Neural cell (in vitro differentiated cells): ENCODE measurements at regions not wholly inside any gene's neighbourhood (a gene's known extent, or its start where the extent isn't known, plus 50 kb on each side); places are given as distances from the start of the nearest gene placed in this dataset.

ENCODE experiments used
- H2AFZ ChIP-seq: fragments of 200-600, 300-800 bp; sonication (generic), shearing (Covaris generic); 2 replicates; pipeline ENCODE4 v1.6.0; 2014; ENCODE audit warnings: low read depth, mild to moderate bottlenecking, antibody characterized with exemption, low read length, moderate library complexity
- H3F3A ChIP-seq: fragments of 200-600 bp; shearing (Covaris generic); 2 replicates; pipeline ENCODE4 v1.6.1; 2016; ENCODE audit warnings: mild to moderate bottlenecking, moderate library complexity, mixed read lengths, antibody characterized with exemption, low read length; ENCODE audit not compliant: insufficient read depth, poor library complexity, severe bottlenecking
- H3K27ac ChIP-seq: fragments of 200-600, 300-800 bp; sonication (generic), shearing (Covaris generic); 2 replicates; pipeline ENCODE4 v1.5.1; 2014; ENCODE audit warnings: mild to moderate bottlenecking, low read length, moderate library complexity
- H3K27me3 ChIP-seq: fragments of 300-800, 200-600 bp; sonication (generic), shearing (Covaris generic); 2 replicates; pipeline ENCODE4 v1.6.0; 2014; ENCODE audit warnings: mild to moderate bottlenecking, low read depth, low read length, moderate library complexity; ENCODE audit not compliant: insufficient read depth
- H3K36me3 ChIP-seq: fragments of 300-800, 200-600 bp; sonication (generic), shearing (Covaris generic); 2 replicates; pipeline ENCODE4 v1.5.1; 2014; ENCODE audit warnings: mild to moderate bottlenecking, antibody characterized with exemption, low read length, moderate library complexity; ENCODE audit not compliant: insufficient read depth
- H3K4me2 ChIP-seq: fragments of 300-800, 200-600 bp; sonication (generic), shearing (Covaris generic); 2 replicates; pipeline ENCODE4 v1.6.0; 2014; ENCODE audit warnings: mild to moderate bottlenecking, low read length
- H3K4me3 ChIP-seq: fragments of 300-800, 200-600 bp; sonication (generic), shearing (Covaris generic); 2 replicates; pipeline ENCODE4 v1.5.1; 2014; ENCODE audit warnings: mild to moderate bottlenecking, low read length, moderate library complexity
- H3K79me2 ChIP-seq: fragments of 200-600 bp; shearing (Covaris generic); replicated peaks from 2 replicates; pipeline ENCODE4 v1.6.0; 2014; ENCODE audit warnings: mild to moderate bottlenecking, low read length, moderate library complexity; ENCODE audit not compliant: insufficient read depth
- H3K9ac ChIP-seq: fragments of 300-800, 200-600 bp; sonication (generic), shearing (Covaris generic); 2 replicates; pipeline ENCODE4 v1.6.1; 2016; ENCODE audit warnings: mild to moderate bottlenecking, low read length, mixed read lengths
- H3K9me2 ChIP-seq: fragments of 200-600 bp; shearing (Covaris generic); 2 replicates; pipeline ENCODE4 v1.6.1; 2016; ENCODE audit warnings: mild to moderate bottlenecking, low read length, mixed read lengths; ENCODE audit not compliant: insufficient read depth
- H3K9me3 ChIP-seq: fragments of 200-600, 300-800 bp; sonication (generic), shearing (Covaris generic); 2 replicates; pipeline ENCODE4 v1.6.1; 2016; ENCODE audit warnings: mild to moderate bottlenecking, mixed run types, low read length, moderate library complexity, mixed read lengths
- H4K20me1 ChIP-seq: fragments of 200-600 bp; shearing (Covaris generic); 2 replicates; pipeline ENCODE4 v1.6.1; 2016; ENCODE audit warnings: mild to moderate bottlenecking, mixed run types; ENCODE audit not compliant: insufficient read depth
- EP300 ChIP-seq: fragments of 450-650 bp; conservative IDR thresholded peaks from 2 replicates; pipeline ENCODE4 v1.6.1; 2014; ENCODE audit warnings: antibody characterized with exemption, mild to moderate bottlenecking, moderate library complexity; ENCODE audit not compliant: poor library complexity, severe bottlenecking
- EZH2 ChIP-seq: fragments of 200-600, 300-800 bp; shearing (Covaris generic), sonication (generic); IDR thresholded peaks from 2 replicates; pipeline ENCODE4 v1.6.1; 2014; ENCODE audit warnings: antibody characterized with exemption, low read length, borderline replicate concordance, mild to moderate bottlenecking; ENCODE audit not compliant: insufficient read depth, poor library complexity, severe bottlenecking
- MXI1 ChIP-seq: fragments of 450-650 bp; conservative IDR thresholded peaks from 2 replicates; pipeline ENCODE4 v1.6.1; 2014; ENCODE audit warnings: antibody characterized with exemption, mild to moderate bottlenecking; ENCODE audit not compliant: poor library complexity, severe bottlenecking
- POLR2AphosphoS5 ChIP-seq: IDR thresholded peaks from 2 replicates; pipeline ENCODE4 v1.6.1; 2012
- RAD21 ChIP-seq: fragments of 450-650 bp; conservative IDR thresholded peaks from 2 replicates; pipeline ENCODE4 v1.6.1; 2014; ENCODE audit warnings: antibody characterized with exemption, mild to moderate bottlenecking, moderate library complexity
- SMC3 ChIP-seq: fragments of 450-650 bp; conservative IDR thresholded peaks from 2 replicates; pipeline ENCODE4 v1.6.1; 2014; ENCODE audit warnings: antibody characterized with exemption, mild to moderate bottlenecking, moderate library complexity; ENCODE audit not compliant: poor library complexity
- TAF1 ChIP-seq: IDR thresholded peaks from 2 replicates; pipeline ENCODE4 v1.6.1; 2012; ENCODE audit warnings: low read depth
- TF ChIP-seq, protein P1 (sequence below): IDR thresholded peaks from 2 replicates; pipeline ENCODE4 v1.6.1; 2012; ENCODE audit warnings: borderline replicate concordance
- TF ChIP-seq, protein P2 (sequence below): fragments of 450-650 bp; IDR thresholded peaks from 2 replicates; pipeline ENCODE4 v1.5.1; 2014; ENCODE audit warnings: antibody characterized with exemption, mild to moderate bottlenecking, moderate library complexity; ENCODE audit not compliant: poor library complexity, severe bottlenecking

DNA sequence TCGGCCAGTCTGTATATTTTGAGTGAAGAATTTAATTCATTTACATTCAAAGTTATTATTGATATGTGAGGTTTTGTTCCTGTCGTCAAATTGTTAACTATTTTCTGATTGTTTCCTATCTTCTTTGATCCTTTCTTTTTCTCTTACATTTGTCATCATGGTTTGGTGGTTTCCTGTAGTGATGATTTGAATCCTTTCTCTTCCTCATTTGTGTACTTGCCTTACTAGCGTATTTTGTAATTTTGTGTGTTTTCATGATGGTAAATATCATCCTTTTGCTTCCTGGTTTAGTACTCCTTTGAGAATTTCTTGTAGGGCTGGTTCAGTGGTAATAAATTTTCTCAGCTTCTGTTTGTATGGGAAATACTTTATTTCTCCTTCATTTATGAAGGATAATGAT is 151.7 kb upstream of the CEP162 start:
- H3K4me3 ChIP-seq: no peak overlapping the region

DNA sequence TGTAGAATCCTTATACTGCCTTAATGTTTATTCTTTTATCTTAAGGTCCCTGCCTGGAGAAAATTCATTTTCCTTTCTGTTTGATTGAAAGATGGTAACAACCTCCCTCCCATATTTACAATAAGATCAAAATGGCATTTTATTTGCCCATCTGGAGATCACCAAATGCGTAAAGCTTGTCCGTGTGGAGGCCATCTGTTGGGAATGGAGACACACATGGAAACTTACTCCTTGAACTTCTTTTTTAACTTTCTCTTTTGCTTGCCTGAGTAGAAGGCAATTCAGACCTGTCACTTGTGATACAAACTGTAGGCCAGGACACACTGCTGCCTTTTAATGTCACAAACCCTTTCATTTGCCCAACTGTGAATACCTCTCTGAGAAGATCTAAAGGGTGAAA is 144.8 kb upstream of the CEP162 start:
- Histone ChIP-seq H3K9ac (no peak overlapping the region), H3K4me3 (no peak overlapping the region), H3K27me3 (no peaks in the 10 kb centered on the region), H2AFZ (no peak overlapping the region), H4K20me1 (no peaks in the 10 kb centered on the region), H3K27ac (no peak overlapping the region), H3K9me2 (no peaks in the 10 kb centered on the region), H3K9me3 (no peaks in the 10 kb centered on the region), H3F3A (no peaks in the 10 kb centered on the region), H3K79me2 (no peaks in the 10 kb centered on the region), H3K36me3 (no peaks in the 10 kb centered on the region), H3K4me2 (no peak overlapping the region)
- TF ChIP-seq MXI1 (no peak), SMC3 (no peak), EZH2 (no peak), POLR2AphosphoS5 (no peak), RAD21 (no peak), EP300 (no peak)
- TF ChIP-seq, protein P1, sequence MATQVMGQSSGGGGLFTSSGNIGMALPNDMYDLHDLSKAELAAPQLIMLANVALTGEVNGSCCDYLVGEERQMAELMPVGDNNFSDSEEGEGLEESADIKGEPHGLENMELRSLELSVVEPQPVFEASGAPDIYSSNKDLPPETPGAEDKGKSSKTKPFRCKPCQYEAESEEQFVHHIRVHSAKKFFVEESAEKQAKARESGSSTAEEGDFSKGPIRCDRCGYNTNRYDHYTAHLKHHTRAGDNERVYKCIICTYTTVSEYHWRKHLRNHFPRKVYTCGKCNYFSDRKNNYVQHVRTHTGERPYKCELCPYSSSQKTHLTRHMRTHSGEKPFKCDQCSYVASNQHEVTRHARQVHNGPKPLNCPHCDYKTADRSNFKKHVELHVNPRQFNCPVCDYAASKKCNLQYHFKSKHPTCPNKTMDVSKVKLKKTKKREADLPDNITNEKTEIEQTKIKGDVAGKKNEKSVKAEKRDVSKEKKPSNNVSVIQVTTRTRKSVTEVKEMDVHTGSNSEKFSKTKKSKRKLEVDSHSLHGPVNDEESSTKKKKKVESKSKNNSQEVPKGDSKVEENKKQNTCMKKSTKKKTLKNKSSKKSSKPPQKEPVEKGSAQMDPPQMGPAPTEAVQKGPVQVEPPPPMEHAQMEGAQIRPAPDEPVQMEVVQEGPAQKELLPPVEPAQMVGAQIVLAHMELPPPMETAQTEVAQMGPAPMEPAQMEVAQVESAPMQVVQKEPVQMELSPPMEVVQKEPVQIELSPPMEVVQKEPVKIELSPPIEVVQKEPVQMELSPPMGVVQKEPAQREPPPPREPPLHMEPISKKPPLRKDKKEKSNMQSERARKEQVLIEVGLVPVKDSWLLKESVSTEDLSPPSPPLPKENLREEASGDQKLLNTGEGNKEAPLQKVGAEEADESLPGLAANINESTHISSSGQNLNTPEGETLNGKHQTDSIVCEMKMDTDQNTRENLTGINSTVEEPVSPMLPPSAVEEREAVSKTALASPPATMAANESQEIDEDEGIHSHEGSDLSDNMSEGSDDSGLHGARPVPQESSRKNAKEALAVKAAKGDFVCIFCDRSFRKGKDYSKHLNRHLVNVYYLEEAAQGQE: no peak
- TF ChIP-seq, protein P2, sequence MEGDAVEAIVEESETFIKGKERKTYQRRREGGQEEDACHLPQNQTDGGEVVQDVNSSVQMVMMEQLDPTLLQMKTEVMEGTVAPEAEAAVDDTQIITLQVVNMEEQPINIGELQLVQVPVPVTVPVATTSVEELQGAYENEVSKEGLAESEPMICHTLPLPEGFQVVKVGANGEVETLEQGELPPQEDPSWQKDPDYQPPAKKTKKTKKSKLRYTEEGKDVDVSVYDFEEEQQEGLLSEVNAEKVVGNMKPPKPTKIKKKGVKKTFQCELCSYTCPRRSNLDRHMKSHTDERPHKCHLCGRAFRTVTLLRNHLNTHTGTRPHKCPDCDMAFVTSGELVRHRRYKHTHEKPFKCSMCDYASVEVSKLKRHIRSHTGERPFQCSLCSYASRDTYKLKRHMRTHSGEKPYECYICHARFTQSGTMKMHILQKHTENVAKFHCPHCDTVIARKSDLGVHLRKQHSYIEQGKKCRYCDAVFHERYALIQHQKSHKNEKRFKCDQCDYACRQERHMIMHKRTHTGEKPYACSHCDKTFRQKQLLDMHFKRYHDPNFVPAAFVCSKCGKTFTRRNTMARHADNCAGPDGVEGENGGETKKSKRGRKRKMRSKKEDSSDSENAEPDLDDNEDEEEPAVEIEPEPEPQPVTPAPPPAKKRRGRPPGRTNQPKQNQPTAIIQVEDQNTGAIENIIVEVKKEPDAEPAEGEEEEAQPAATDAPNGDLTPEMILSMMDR: no peak

More for the DNA sequence above, 151.7 kb upstream of the CEP162 start:
- Histone ChIP-seq H3K9me3 (no peaks in the 10 kb centered on the region), H3K36me3 (no peaks in the 10 kb centered on the region), H2AFZ (no peak overlapping the region), H3K79me2 (no peaks in the 10 kb centered on the region), H4K20me1 (no peaks in the 10 kb centered on the region), H3K27ac (no peak overlapping the region), H3K27me3 (no peaks in the 10 kb centered on the region), H3F3A (no peaks in the 10 kb centered on the region), H3K9ac (no peak overlapping the region), H3K4me2 (no peak overlapping the region), H3K9me2 (no peaks in the 10 kb centered on the region)
- TF ChIP-seq, protein P2: no peak
- TF ChIP-seq SMC3 (no peak), EZH2 (no peak), RAD21 (no peak), TAF1 (no peak), MXI1 (no peak), EP300 (no peak), POLR2AphosphoS5 (no peak)
- TF ChIP-seq, protein P1: no peak
